Stomach (tissue), 8 donors: ENCODE measurements at regions not wholly inside any gene's neighbourhood (a gene's known extent, or its start where the extent isn't known, plus 50 kb on each side); places are given as distances from the start of the nearest gene placed in this dataset.

Experiments
- DNase-seq, 2 donors: peaks; one replicate each; pipeline versions ENCODE4 v3.0.0 to v3.0.0-alpha.2; 2013 to 2019
- H3K27ac ChIP-seq, 5 donors: fragments of 200-600 bp in 4 of 5; sonication (generic) in 4 of 5; one replicate each; pipeline ENCODE4 v1.5.1; 2013 to 2019; ENCODE audit warnings: mild to moderate bottlenecking in 1 of 5, moderate library complexity in 1 of 5
- H3K27me3 ChIP-seq, 3 donors: fragments of 200-600 bp; sonication (generic); one replicate each; pipeline ENCODE4 v1.5.1; 2017 to 2019; ENCODE audit warnings: mixed run types in 1 of 3
- H3K36me3 ChIP-seq, 4 donors: fragments of 200-600 bp; sonication (generic); 1 replicate in 3 of 4; 2 replicates in 1 of 4; pipeline ENCODE4 v1.5.1; 2016 to 2019
- H3K4me1 ChIP-seq, 4 donors: fragments of 200-600 bp; sonication (generic); one replicate each; pipeline ENCODE4 v1.5.1; 2016 to 2019
- H3K4me3 ChIP-seq, 4 donors: fragments of 200-600 bp; sonication (generic) in 3 of 4; one replicate each; pipeline ENCODE4 v1.5.1; 2016 to 2019; ENCODE audit warnings: mild to moderate bottlenecking in 1 of 4
- H3K9me3 ChIP-seq, 4 donors: fragments of 200-600 bp; sonication (generic); one replicate each; pipeline ENCODE4 v1.5.1; 2016 to 2019
- EP300 ChIP-seq: sonication (generic); formaldehyde crosslinking; IDR thresholded peaks from one replicate; pipeline ENCODE4 v1.6.1; 2017; ENCODE audit warnings: antibody characterized with exemption
- POLR2A ChIP-seq, 4 donors: fragments of 450-650 bp; IDR thresholded peaks; one replicate each; pipeline ENCODE4 v1.6.1; 2016; ENCODE audit warnings: antibody characterized with exemption in 4 of 4, control low read depth in 2 of 4, mild to moderate bottlenecking in 1 of 4, moderate library complexity in 1 of 4
- POLR2AphosphoS5 ChIP-seq, 3 donors: sonication (generic); formaldehyde crosslinking; IDR thresholded peaks; one replicate each; pipeline ENCODE4 v1.6.1; 2016; ENCODE audit warnings: antibody characterized with exemption in 3 of 3
- WGBS, 5 donors: extraction: QIAGEN DNeasy Blood & Tissue Kit in 3 of 5; methylation state at CpG; one replicate each; pipeline versions ENCODE4 v1.1.5 to v1.1.7; 2013 to 2018; 5-methylcytosine and 5-hydroxymethylcytosine counted together
- intact Hi-C: fragments of 100-400 bp; cut with DNase I; formaldehyde crosslinking; loops from one replicate; pipeline ENCODE4 v1.15.1; 2023; ENCODE audit warnings: low total_unique reads
- TF ChIP-seq, protein P1 (sequence below), 7 experiments: fragments of 450-650 bp in 4 of 7; fragments of 200-600 bp in 3 of 7; sonication (generic) in 3 of 7; IDR thresholded peaks; one replicate each; pipeline ENCODE4 v1.5.1; 2016 to 2019; ENCODE audit warnings: antibody characterized with exemption in 7 of 7, control low read depth in 2 of 7, mild to moderate bottlenecking in 1 of 7
- donor health status: healthy with polysubstance abuse.
- donor health status: Bipolar disorder and iron deficiency.
- donor health status: healthy.

DNA sequence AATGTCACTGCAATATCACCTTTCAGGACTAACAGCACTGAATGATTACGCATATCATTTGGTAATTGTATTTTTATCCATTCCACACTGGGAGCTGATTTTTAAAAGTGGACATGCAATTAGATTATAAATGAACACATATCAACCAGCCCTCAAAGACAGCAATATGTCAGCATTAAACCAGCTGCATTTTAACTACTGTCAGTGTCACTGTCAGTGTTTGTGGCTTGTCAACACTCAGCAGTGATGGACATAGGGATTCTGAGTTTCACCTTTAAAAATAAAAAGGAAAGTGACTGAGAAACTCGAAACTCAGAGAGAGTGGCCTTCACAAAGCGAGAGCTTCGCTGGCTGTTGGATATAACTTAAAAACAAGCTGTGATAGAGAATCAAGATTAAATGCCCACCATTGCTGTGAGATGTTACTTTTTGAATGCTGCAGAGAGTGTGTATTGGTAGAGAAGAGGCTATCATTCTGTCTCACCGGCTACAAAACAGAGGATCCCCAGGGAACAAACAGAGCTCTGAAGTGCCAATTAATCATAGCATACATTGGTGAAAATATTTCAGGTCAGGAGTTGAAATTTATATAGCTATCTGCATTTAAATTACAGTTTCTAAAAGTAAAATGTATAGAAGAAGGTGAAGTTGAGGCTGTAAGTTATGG lies 635.8 kb downstream of the SQOR start:
- no peaks in the 10 kb centered on the region for H3K36me3 ChIP-seq
- intact Hi-C loops, result no loop called here

DNA sequence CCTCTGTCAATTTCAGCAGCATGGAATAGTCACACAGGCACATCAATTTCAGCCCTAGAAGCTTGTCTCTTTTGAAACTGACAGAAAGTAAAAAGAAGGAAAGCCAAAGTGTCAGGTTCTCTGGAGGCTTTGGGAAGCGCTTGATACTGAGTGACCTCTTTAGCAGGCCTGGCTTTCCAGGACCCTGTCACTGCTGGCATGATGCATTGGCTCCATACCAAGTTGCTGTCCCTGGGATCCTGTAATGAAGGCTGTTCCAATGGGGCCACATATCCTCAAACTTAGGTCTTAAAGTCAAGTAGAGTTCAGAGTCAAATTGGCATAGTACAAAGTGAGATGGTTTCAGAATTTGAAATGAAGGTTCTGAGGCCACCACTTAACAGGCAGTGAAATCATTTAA lies 640.9 kb downstream of the SQOR start:
- Histone ChIP-seq H3K36me3 (no peaks in the 10 kb centered on the region), H3K27ac (no peak overlapping the region), H3K9me3 (no peaks in the 10 kb centered on the region), H3K27me3 (no peaks in the 10 kb centered on the region), H3K4me3 (no peak overlapping the region), H3K4me1 (peaks cover 8 to 20% (median 16%) of the 10 kb centered on the region in 4 donors)
- no peak for DNase-seq
- WGBS, 5 donors, result 88 to 100% (median 92%) methylated on average over 1 of the region's 1 CpG
- TF ChIP-seq POLR2AphosphoS5 (IDR thresholded peaks at IDR 0.05) (no peak), POLR2A (IDR thresholded peaks at IDR 0.05) (no peak)
- TF ChIP-seq, protein P1, sequence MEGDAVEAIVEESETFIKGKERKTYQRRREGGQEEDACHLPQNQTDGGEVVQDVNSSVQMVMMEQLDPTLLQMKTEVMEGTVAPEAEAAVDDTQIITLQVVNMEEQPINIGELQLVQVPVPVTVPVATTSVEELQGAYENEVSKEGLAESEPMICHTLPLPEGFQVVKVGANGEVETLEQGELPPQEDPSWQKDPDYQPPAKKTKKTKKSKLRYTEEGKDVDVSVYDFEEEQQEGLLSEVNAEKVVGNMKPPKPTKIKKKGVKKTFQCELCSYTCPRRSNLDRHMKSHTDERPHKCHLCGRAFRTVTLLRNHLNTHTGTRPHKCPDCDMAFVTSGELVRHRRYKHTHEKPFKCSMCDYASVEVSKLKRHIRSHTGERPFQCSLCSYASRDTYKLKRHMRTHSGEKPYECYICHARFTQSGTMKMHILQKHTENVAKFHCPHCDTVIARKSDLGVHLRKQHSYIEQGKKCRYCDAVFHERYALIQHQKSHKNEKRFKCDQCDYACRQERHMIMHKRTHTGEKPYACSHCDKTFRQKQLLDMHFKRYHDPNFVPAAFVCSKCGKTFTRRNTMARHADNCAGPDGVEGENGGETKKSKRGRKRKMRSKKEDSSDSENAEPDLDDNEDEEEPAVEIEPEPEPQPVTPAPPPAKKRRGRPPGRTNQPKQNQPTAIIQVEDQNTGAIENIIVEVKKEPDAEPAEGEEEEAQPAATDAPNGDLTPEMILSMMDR (IDR thresholded peaks at IDR 0.05), result no peak
- intact Hi-C loops, result no loop called here

More for the DNA sequence above, 635.8 kb downstream of the SQOR start:
- H3K4me1 ChIP-seq, result no peaks in the 10 kb centered on the region
- peaks cover 0 to 3% (median 0%) of the 10 kb centered on the region in 4 donors for H3K9me3 ChIP-seq
- no peak for DNase-seq
- WGBS, 5 donors, result 77 to 91% (median 83%) methylated on average over 5 of the region's 5 CpGs
- no peak for TF ChIP-seq POLR2AphosphoS5 (IDR thresholded peaks at IDR 0.05)
- TF ChIP-seq POLR2A (IDR thresholded peaks at IDR 0.05), result no peak
- no peak for TF ChIP-seq EP300
- TF ChIP-seq, protein P1 (IDR thresholded peaks at IDR 0.05), result no peak
- no peak overlapping the region for H3K27ac ChIP-seq
- H3K27me3 ChIP-seq, result no peaks in the 10 kb centered on the region
- no peak overlapping the region for H3K4me3 ChIP-seq

DNA sequence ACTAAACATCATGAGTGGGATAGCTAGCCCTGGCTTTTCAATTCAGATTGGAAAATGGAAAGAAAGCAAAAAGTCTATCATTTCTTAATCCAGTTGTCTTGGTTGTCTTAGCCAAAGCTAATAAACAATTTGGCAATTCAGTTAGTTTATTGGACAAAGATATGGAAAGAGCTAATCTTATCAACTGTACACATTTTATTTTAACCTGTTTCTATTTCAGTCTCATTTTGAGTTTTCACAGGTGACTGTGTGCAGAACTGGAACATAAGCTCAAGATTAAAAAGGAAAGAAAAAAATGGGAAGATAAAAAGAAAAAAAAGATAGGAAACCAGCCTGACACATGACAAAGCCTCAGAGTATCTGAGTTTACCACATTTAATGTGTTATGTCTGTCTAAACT lies 642.6 kb downstream of the SQOR start:
- TF ChIP-seq POLR2AphosphoS5 (IDR thresholded peaks at IDR 0.05) (no peak), POLR2A (IDR thresholded peaks at IDR 0.05) (no peak), EP300 (no peak)
- TF ChIP-seq, protein P1 (IDR thresholded peaks at IDR 0.05), result no peak
- Histone ChIP-seq H3K4me3 (no peak overlapping the region), H3K9me3 (no peaks in the 10 kb centered on the region), H3K4me1 (peaks cover 8 to 20% (median 16%) of the 10 kb centered on the region in 4 donors), H3K27ac (no peak overlapping the region), H3K36me3 (no peaks in the 10 kb centered on the region), H3K27me3 (no peaks in the 10 kb centered on the region)
- intact Hi-C loops, result no loop called here
- no peak for DNase-seq

DNA sequence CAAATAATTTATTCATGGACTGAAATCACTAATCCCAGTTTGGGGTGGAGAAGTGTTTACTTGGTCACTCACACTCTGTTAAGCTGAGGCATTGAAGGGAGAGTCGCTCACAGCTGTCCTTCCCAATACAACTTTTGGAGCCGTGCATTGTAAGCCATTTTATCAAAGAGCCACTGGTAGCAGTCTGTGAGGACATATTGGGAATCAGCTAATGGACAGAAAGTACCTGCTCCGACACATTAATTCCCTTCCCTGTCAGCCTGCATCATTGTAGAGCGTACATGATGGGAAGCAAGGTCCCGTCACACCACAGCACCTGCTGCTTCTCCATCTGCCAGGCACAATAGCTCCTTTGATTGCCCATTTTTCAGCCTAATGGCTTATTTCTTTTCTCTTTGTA lies 643.2 kb downstream of the SQOR start:
- TF ChIP-seq EP300 (no peak), POLR2AphosphoS5 (IDR thresholded peaks at IDR 0.05) (no peak), POLR2A (IDR thresholded peaks at IDR 0.05) (no peak)
- TF ChIP-seq, protein P1 (IDR thresholded peaks at IDR 0.05), result no peak
- Histone ChIP-seq H3K4me1 (peaks cover 8 to 20% (median 16%) of the 10 kb centered on the region in 4 donors), H3K9me3 (no peaks in the 10 kb centered on the region), H3K4me3 (no peak overlapping the region), H3K27me3 (no peaks in the 10 kb centered on the region), H3K36me3 (no peaks in the 10 kb centered on the region), H3K27ac (peak overlapping the region in 1 of 5 donors; percentile 37)
- intact Hi-C loops, result no loop called here
- WGBS, 5 donors, result 44 to 58% (median 46%) methylated on average over 5 of the region's 5 CpGs
- peak in 1 of 2 donors; percentile 53 for DNase-seq
